AG10803 (cell line): ENCODE measurements at regions not wholly inside any gene's neighbourhood (a gene's known extent, or its start where the extent isn't known, plus 50 kb on each side); places are given as distances from the start of the nearest gene placed in this dataset.

ENCODE experiments used
- DNase-seq: peaks from one replicate; pipeline ENCODE4 v3.0.0; 2010; ENCODE audit warnings: low read depth
- H3K4me3 ChIP-seq: 2 replicates; pipeline ENCODE4 v1.5.1; 2011; ENCODE audit warnings: mild to moderate bottlenecking, low read length, control low read depth
- TF ChIP-seq, protein P1 (sequence below): conservative IDR thresholded peaks from 2 replicates; pipeline ENCODE4 v1.5.1; 2011; ENCODE audit warnings: mild to moderate bottlenecking, low read length, control low read depth, inconsistent platforms

DNA sequence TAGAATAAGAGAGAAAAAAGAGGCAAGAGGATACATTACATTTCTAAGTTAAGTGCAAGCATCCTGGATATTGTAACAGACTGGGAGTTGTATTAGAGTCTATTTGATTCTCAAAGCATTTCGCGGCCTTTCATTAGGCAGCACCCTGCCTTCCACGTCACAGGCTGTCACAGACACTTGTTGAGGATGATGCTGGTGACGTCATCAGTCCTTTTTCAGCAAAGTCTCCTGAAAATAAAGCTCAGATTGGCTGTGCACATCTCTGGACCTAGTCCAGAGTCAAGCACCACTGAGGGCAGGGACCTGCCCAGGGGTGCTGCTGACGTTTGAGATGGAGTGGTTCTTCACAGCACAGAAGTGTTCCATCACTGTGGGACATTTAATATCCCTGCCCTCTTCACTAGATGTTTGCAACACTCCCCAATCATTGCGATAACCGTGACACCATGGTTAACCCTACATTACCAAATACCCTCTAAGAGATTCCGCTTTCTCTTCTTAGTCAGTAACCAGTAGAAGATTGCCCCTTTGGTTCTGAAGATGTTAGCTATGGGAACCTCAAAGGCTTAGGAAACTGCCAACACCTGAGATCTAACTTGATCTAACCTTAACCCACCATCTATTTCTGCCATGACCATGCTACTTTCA is 72.7 kb upstream of the F3 start:
- DNase-seq = no peak
- no peak overlapping the region for H3K4me3 ChIP-seq
- TF ChIP-seq, protein P1, sequence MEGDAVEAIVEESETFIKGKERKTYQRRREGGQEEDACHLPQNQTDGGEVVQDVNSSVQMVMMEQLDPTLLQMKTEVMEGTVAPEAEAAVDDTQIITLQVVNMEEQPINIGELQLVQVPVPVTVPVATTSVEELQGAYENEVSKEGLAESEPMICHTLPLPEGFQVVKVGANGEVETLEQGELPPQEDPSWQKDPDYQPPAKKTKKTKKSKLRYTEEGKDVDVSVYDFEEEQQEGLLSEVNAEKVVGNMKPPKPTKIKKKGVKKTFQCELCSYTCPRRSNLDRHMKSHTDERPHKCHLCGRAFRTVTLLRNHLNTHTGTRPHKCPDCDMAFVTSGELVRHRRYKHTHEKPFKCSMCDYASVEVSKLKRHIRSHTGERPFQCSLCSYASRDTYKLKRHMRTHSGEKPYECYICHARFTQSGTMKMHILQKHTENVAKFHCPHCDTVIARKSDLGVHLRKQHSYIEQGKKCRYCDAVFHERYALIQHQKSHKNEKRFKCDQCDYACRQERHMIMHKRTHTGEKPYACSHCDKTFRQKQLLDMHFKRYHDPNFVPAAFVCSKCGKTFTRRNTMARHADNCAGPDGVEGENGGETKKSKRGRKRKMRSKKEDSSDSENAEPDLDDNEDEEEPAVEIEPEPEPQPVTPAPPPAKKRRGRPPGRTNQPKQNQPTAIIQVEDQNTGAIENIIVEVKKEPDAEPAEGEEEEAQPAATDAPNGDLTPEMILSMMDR = no peak

GRCh38 chr1:94612525-94613204 is 71.1 kb upstream of the F3 start:
- no peak overlapping the region for H3K4me3 ChIP-seq
- no peak for DNase-seq
- TF ChIP-seq, protein P1 = no peak

GRCh38 chr1:94611681-94612475 is 70.3 kb upstream of the F3 start:
- no peak for DNase-seq
- H3K4me3 ChIP-seq = no peak overlapping the region
- TF ChIP-seq, protein P1 = no peak

DNA sequence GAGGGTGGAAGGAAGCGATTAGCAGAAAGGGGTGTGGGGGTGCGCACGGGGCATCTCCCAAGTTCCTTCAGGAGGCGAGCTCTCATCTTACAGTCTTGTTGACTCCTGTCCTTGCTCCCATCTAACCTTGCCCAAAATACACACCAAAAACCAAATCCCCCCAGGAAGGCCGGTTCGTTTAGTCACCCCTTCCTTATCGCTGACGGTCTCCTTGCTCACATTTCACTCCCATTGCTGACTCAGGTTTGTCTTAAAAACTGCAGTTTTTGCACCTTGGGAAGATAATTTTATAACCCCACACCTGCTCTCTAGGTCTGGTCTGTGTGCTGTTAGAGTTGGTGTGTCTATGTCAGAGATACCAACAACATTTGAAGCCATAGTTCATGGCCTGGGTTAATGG is 68.1 kb upstream of the F3 start:
- H3K4me3 ChIP-seq = no peak overlapping the region
- DNase-seq = no peak
- TF ChIP-seq, protein P1 = no peak

DNA sequence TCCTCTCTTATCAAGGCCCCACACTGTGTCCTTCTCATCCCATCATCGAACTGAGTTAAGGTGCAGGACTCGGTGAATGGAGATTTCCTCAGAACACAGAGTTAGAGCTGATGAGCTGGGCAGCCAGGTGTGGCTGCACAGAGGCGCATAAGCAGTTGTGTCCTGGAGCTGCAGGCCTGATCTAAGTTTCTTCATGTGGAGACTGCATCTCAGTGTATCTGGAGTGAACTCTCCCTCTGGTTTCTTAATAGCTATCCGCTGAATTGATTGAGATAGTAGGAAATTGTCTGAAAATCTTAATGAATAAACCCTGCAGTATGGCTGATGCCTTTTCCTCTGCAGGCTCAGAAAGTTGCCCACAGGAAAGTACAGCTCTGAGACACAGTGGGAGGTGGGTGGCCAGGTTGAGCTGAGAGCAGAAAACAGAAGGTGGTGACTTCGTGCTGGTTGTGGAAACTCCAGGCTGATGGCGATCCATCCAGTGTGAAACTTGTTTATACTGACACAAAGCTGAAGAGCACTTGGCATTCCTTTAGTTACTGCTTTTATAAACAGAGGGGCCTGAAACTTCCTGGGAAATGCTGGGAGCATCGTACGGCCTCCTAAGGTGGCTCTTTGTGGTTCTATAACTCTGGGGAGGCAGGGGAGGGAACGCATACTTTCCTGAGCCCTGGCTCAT is 67.4 kb upstream of the F3 start:
- no peak overlapping the region for H3K4me3 ChIP-seq

DNA sequence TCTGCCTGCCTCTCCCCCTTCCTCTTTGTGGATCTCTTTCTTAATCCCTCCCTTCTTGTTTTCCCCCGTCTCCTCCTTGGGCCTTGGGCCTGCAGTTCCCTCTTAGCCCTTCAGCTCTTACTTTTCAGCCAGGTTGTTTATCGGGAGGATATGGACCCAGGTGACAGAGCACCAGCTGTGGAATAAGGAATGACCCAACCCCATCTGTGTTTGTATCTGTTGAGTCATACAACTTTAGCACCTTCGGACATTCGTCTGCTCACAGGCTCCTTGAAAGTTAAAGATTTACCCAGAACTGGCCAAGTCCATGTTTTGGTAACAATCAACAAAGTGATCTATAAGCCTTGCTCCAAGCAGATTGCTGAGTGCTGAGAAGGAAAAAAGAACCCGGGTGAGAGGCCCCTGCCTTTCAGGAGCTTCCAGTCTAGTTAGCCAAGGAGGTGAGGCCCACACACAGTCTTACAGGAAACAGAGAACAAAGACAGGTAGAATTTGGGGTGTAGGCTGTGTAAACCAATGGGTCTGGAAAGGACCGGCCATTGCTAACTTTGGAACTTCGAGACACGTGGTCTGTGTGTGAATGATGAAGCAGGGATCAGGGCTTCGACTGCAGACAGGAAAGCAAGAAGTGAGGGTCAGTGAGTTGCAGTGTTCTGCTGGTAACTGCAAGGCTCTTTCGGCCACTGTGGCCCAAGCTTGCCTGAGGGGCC is 66.7 kb upstream of the F3 start:
- no peak for DNase-seq

More for the DNA sequence above, 67.4 kb upstream of the F3 start:
- DNase-seq = no peak
- TF ChIP-seq, protein P1 = no peak

More for the DNA sequence above, 66.7 kb upstream of the F3 start:
- no peak overlapping the region for H3K4me3 ChIP-seq
- TF ChIP-seq, protein P1 = no peak
